ENCODE measurements at regions not wholly inside any gene's neighbourhood (a gene's known extent, or its start where the extent isn't known, plus 50 kb on each side); places are given as distances from the start of the nearest gene placed in this dataset.

GRCh38 chr14:28482251-28483040 lies 284.1 kb upstream of the FOXG1 start:
- H3K79me2 ChIP-seq (ENCODE audit: insufficient read depth, low read length): no peaks in the 10 kb centered on the region
- H3K36me3 ChIP-seq (ENCODE audit: insufficient read depth, low read length): no peaks in the 10 kb centered on the region
- TF ChIP-seq CTCF (IDR thresholded peaks at IDR 0.05; ENCODE audit: extremely low read depth, low read depth, low read length): no peak
- no peaks in the 10 kb centered on the region for H3K27me3 ChIP-seq (ENCODE audit: insufficient read depth, low read length)
- H3K4me3 ChIP-seq (ENCODE audit: insufficient read depth, low read length): no peak overlapping the region
- H3K27ac ChIP-seq (ENCODE audit: low read depth, low read length): no peak overlapping the region
- no peaks in the 10 kb centered on the region for H4K20me1 ChIP-seq (ENCODE audit: insufficient read depth, low read length)
- no peak overlapping the region for H3K4me2 ChIP-seq (ENCODE audit: insufficient read depth, low read length)
- H3K9me3 ChIP-seq (ENCODE audit: low read depth, low read length): no peaks in the 10 kb centered on the region
- no peak for DNase-seq (ENCODE audit: insufficient read length, low spot score, missing footprints)
- no peaks in the 10 kb centered on the region for H3K4me1 ChIP-seq (ENCODE audit: insufficient read depth, low read length)
- H2AFZ ChIP-seq (ENCODE audit: low read length): no peak overlapping the region

GRCh38 chr14:28483506-28483905 lies 283.1 kb upstream of the FOXG1 start:
- Histone ChIP-seq H3K4me2 (ENCODE audit: insufficient read depth, low read length) (no peak overlapping the region), H3K36me3 (ENCODE audit: insufficient read depth, low read length) (no peaks in the 10 kb centered on the region), H3K9me3 (ENCODE audit: low read depth, low read length) (no peaks in the 10 kb centered on the region), H3K4me3 (ENCODE audit: insufficient read depth, low read length) (no peak overlapping the region), H4K20me1 (ENCODE audit: insufficient read depth, low read length) (no peaks in the 10 kb centered on the region), H3K27me3 (ENCODE audit: insufficient read depth, low read length) (no peaks in the 10 kb centered on the region), H3K79me2 (ENCODE audit: insufficient read depth, low read length) (no peaks in the 10 kb centered on the region), H3K4me1 (ENCODE audit: insufficient read depth, low read length) (no peaks in the 10 kb centered on the region), H2AFZ (ENCODE audit: low read length) (no peak overlapping the region), H3K27ac (ENCODE audit: low read depth, low read length) (no peak overlapping the region)
- no peak for DNase-seq (ENCODE audit: insufficient read length, low spot score, missing footprints)
- no peak for TF ChIP-seq CTCF (IDR thresholded peaks at IDR 0.05; ENCODE audit: extremely low read depth, low read depth, low read length)

- Histone ChIP-seq H3K4me3 (ENCODE audit: insufficient read depth, low read length) (no peak overlapping the region), H3K4me2 (ENCODE audit: insufficient read depth, low read length) (no peak overlapping the region), H3K36me3 (ENCODE audit: insufficient read depth, low read length) (no peaks in the 10 kb centered on the region), H3K9me3 (ENCODE audit: low read depth, low read length) (peaks cover 3% of the 10 kb centered on the region), H3K27me3 (ENCODE audit: insufficient read depth, low read length) (no peaks in the 10 kb centered on the region), H3K79me2 (ENCODE audit: insufficient read depth, low read length) (no peaks in the 10 kb centered on the region), H4K20me1 (ENCODE audit: insufficient read depth, low read length) (no peaks in the 10 kb centered on the region), H3K27ac (ENCODE audit: low read depth, low read length) (no peak overlapping the region), H3K4me1 (ENCODE audit: insufficient read depth, low read length) (no peaks in the 10 kb centered on the region), H2AFZ (ENCODE audit: low read length) (no peak overlapping the region)
- no peak for TF ChIP-seq CTCF (IDR thresholded peaks at IDR 0.05; ENCODE audit: extremely low read depth, low read depth, low read length)
- DNase-seq (ENCODE audit: insufficient read length, low spot score, missing footprints): no peak
Observed at GRCh38 chr14:28488684-28489083, 277.9 kb upstream of the FOXG1 start.

- H2AFZ ChIP-seq (ENCODE audit: low read length): no peak overlapping the region
- no peak for DNase-seq (ENCODE audit: insufficient read length, low spot score, missing footprints)
- no peaks in the 10 kb centered on the region for H3K79me2 ChIP-seq (ENCODE audit: insufficient read depth, low read length)
- peaks cover 5% of the 10 kb centered on the region for H3K9me3 ChIP-seq (ENCODE audit: low read depth, low read length)
- H3K27me3 ChIP-seq (ENCODE audit: insufficient read depth, low read length): no peaks in the 10 kb centered on the region
- H3K36me3 ChIP-seq (ENCODE audit: insufficient read depth, low read length): no peaks in the 10 kb centered on the region
- H3K4me1 ChIP-seq (ENCODE audit: insufficient read depth, low read length): no peaks in the 10 kb centered on the region
- H3K27ac ChIP-seq (ENCODE audit: low read depth, low read length): no peak overlapping the region
- TF ChIP-seq CTCF (IDR thresholded peaks at IDR 0.05; ENCODE audit: extremely low read depth, low read depth, low read length): no peak
- no peak overlapping the region for H3K4me3 ChIP-seq (ENCODE audit: insufficient read depth, low read length)
- no peaks in the 10 kb centered on the region for H4K20me1 ChIP-seq (ENCODE audit: insufficient read depth, low read length)
- H3K4me2 ChIP-seq (ENCODE audit: insufficient read depth, low read length): no peak overlapping the region
Observed at GRCh38 chr14:28493516-28493915, 273.1 kb upstream of the FOXG1 start.
